PFSK-1 (cell line): ENCODE measurements at regions not wholly inside any gene's neighbourhood (a gene's known extent, or its start where the extent isn't known, plus 50 kb on each side); places are given as distances from the start of the nearest gene placed in this dataset.

Experiments
- SIN3A ChIP-seq: IDR thresholded peaks from 2 replicates; pipeline ENCODE4 v1.6.1; 2012; ENCODE audit warnings: mild to moderate bottlenecking, low read length, moderate library complexity, borderline replicate concordance; ENCODE audit not compliant: insufficient read depth
- TAF1 ChIP-seq: IDR thresholded peaks from 2 replicates; pipeline ENCODE4 v1.6.1; 2012; ENCODE audit warnings: low read length, control low read depth, borderline replicate concordance; ENCODE audit not compliant: insufficient read depth

DNA sequence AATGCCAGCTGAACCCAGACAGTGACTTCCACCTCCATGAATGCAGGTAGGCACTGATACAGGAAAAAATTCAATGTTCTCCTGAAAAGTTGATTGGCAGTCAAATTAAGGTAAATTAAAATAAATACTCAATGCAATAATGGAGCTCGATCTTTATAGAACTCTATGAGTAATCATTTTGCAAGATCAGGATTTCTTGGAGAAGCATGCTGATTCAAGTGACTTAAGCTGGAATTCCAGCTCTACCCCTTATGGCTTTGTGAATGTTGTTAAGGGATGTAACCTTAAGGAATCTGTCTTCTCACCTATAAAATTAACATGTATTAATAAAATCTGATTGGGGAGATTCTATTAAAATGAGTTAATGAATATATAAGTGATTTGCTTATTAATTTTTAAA, 145.1 kb downstream of the QPCT start:
- TF ChIP-seq TAF1, result no peak
- no peak for TF ChIP-seq SIN3A
